GM18867 (cell line): ENCODE measurements at regions not wholly inside any gene's neighbourhood (a gene's known extent, or its start where the extent isn't known, plus 50 kb on each side); places are given as distances from the start of the nearest gene placed in this dataset.
"Not testable (repeated sequence)": the region's sequence is repeated elsewhere in the genome, so short reads cannot be mapped to it uniquely, and the experiment has no call there.

Experiments used
- ATAC-seq: cut with Tn5 transposase; IDR thresholded peaks from one replicate; pipeline ENCODE4 v1.9.1; 2021; ENCODE audit warnings: mild to moderate bottlenecking, moderate library complexity; ENCODE audit not compliant: unreplicated experiment

DNA sequence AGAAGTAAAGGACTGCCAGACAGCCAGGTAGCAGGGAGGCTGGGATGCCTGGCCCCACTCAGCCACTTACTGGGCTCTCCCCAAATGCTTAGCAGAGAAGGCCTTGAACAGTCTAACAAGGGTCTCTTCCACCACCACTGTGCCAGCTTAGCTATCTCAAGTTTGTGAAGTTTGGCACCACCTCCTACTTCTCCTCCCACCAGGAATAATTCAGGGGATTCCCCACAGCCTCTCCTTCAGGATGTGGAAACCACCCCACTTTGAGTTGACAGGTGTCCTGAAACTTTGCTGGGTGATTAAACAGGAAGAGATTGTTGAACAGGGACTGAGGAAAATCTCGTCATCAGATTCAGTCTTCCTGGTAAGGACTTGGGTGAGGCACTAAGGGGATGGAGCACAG lies 59.4 kb upstream of the ATP1B1 start:
- no peak for ATAC-seq

DNA sequence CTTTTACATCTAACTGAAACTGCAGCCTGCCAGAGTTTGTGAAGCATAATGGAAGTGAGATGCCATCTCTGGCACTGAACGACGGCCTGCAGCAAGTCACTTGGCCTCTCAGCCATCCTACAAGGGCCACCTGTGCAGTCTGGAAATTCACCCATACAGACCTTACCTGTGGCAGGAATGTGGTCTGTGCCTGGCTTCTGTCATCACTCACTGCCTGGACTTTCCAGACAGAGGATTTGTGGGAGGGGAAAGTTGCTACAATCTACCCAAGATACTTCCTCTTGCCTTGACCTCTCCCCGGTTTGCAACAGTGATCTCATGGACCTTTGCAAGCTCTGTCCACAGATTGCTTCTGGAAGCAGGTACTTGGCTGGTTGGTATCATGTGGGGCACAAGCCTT lies 58.4 kb upstream of the ATP1B1 start:
- ATAC-seq: no peak

DNA sequence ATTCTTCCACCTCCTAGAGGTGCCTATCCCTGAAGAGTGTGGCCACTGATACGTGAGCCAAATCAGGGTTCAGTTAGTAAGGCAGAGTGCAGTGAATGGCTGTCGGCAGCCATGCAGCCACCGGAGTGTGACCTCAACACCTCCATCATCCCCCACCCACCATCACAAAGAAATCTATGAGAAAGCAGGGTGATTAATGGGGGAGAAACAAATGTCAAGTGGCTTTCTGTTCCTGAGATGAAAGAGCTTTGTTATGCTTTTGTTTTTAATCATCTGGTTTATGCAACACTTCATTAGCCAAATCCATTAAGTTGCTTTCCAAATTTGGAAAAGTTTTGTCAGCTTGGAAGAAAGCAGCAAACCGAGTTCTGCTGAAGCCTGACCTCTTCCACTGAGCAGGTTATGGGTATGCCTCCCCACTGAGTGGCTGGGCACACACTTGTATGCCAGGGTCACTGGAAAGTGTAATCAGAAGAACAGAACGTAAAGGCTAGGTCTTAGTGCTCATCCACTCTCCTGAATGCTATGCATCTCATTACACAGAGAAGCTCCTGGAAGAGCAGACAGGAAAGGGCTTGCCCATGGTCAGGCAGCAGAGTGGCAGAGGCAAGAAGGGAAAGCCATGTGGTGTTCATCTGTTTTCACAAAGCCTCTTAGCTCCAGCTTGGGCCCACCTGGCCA lies 57.1 kb upstream of the ATP1B1 start:
- no peak for ATAC-seq

DNA sequence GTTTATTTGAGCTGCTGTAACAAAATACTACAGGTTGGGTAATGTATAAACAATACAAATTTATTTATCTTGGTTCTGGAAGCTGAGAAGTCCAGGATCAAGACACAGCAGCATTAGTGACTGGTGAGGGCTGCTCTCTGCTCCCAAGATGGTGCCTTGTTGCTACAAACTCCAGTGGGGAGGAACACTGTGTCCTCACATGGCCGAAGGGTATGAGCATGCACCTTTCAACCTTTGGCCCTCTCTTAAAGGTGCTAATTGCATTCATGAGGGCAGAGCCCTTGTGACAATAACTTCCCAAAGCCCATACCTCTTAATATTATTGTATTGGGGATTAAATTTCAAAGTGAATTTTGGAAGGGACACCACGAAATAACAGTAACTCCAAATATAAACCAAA lies 55.3 kb upstream of the ATP1B1 start:
- no peak for ATAC-seq

DNA sequence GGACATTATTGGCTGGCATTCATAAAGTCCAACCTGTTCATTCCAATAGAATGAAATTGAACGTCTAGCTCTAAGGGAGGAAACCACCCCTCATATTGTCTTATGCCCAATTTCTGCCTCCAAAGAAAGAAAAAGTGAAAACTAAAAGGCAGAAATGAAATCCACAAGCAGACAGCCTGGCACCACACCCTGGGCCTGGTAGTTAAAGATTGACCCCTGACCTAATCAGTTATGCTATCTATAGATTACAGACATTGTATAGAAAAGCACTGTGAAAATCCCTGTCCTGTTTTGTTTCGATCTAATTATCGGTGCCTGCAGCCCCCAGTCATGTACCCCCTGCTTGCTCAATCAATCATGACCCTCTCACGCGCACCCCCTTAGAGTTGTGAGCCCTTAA lies 54.3 kb upstream of the ATP1B1 start:
- ATAC-seq: not testable (repeated sequence)

DNA sequence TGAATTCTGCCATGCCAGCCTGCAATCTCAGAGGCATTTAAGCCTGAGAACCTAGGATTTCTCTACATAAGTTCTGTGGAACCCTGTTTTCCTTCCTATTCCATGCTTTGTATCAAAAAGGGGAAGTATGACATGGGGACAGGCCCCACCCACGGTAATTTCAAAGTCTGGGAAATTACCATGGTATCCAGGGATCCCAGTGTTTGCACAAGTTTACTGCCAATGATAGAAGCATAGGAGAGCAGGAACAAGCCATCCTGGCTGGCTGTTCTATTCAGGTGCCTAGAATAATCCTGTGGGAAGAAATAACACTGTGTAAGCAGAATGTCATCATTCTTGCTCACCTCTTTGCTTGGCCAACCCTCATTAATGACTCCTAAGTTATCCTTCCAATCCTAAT lies 53.8 kb upstream of the ATP1B1 start:
- ATAC-seq: no peak

DNA sequence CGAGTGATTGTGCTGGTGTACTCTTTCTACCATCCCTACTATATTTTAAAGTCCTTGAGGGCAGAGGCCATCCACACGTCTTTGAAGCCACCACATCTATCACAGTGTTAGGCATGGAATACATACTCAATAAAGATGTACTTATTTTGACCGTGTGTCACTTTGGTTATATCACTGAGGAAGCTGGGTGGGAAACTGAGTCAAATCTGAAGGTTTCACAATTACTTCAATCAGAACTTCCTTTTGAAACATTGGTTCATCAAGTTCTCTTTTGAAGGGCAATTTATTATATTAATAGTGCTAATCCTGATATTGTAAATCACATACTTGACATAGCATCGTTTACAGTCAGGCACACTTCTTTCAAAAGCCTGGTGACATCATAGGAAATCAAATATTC lies 53.3 kb upstream of the ATP1B1 start:
- ATAC-seq: no peak
